ENCODE measurements at regions not wholly inside any gene's neighbourhood (a gene's known extent, or its start where the extent isn't known, plus 50 kb on each side); places are given as distances from the start of the nearest gene placed in this dataset.

- Histone ChIP-seq H3K4me2 (ENCODE audit: low read length) (no peak overlapping the region), H3K4me3 (ENCODE audit: insufficient read depth, low read depth, low read length) (no peak overlapping the region), H3K36me3 (ENCODE audit: insufficient read depth, low read length) (no peaks in the 10 kb centered on the region), H3K9me3 (ENCODE audit: insufficient read depth, low read depth, low read length) (peaks cover 3% of the 10 kb centered on the region), H3K9ac (ENCODE audit: low read length) (no peak overlapping the region), H3K27ac (ENCODE audit: low read depth, low read length) (no peak overlapping the region), H3K4me1 (ENCODE audit: insufficient read depth, low read length) (no peaks in the 10 kb centered on the region), H3K79me2 (ENCODE audit: insufficient read depth, low read length) (no peaks in the 10 kb centered on the region), H2AFZ (ENCODE audit: low read depth, low read length) (no peak overlapping the region), H4K20me1 (ENCODE audit: insufficient read depth, low read length) (no peaks in the 10 kb centered on the region), H3K27me3 (ENCODE audit: insufficient read depth, low read length) (no peaks in the 10 kb centered on the region)
- no peaks in the 10 kb centered on the region for H3K36me3 Mint-ChIP-seq (ENCODE audit: low read depth, unreplicated experiment)
- FAIRE-seq: no peak
- peaks cover 7% of the 10 kb centered on the region for H3K9me3 Mint-ChIP-seq (ENCODE audit: unreplicated experiment)
- H3K27ac Mint-ChIP-seq (ENCODE audit: unreplicated experiment): no peak overlapping the region
- H3K4me1 Mint-ChIP-seq (ENCODE audit: low read depth, unreplicated experiment): no peaks in the 10 kb centered on the region
- no peak for DNase-seq (ENCODE audit: low read depth)
- H3K27me3 Mint-ChIP-seq (ENCODE audit: low read depth, unreplicated experiment): peaks cover 33% of the 10 kb centered on the region
- no peak overlapping the region for H3K4me3 Mint-ChIP-seq (ENCODE audit: unreplicated experiment)
- TF ChIP-seq EZH2 (IDR thresholded peaks at IDR 0.05; ENCODE audit: insufficient read depth, low read length): no peak
- no peak for TF ChIP-seq CTCF (IDR thresholded peaks at IDR 0.05; ENCODE audit: insufficient read depth, low read depth, low read length)
Measured at GRCh38 chr2:240284503-240285259, 144.2 kb upstream of the OTOS start.

GRCh38 chr2:240285725-240286124 lies 145.3 kb upstream of the OTOS start:
- Mint-ChIP-seq H3K27ac (ENCODE audit: unreplicated experiment) (no peak overlapping the region), H3K4me3 (ENCODE audit: unreplicated experiment) (no peak overlapping the region), H3K9me3 (ENCODE audit: unreplicated experiment) (peaks cover 5% of the 10 kb centered on the region), H3K4me1 (ENCODE audit: low read depth, unreplicated experiment) (no peaks in the 10 kb centered on the region), H3K27me3 (ENCODE audit: low read depth, unreplicated experiment) (peaks cover 35% of the 10 kb centered on the region), H3K36me3 (ENCODE audit: low read depth, unreplicated experiment) (no peaks in the 10 kb centered on the region)
- no peak overlapping the region for H3K9ac ChIP-seq (ENCODE audit: low read length)
- no peaks in the 10 kb centered on the region for H3K4me1 ChIP-seq (ENCODE audit: insufficient read depth, low read length)
- no peak overlapping the region for H3K27ac ChIP-seq (ENCODE audit: low read depth, low read length)
- H3K27me3 ChIP-seq (ENCODE audit: insufficient read depth, low read length): no peaks in the 10 kb centered on the region
- H2AFZ ChIP-seq (ENCODE audit: low read depth, low read length): no peak overlapping the region
- H3K9me3 ChIP-seq (ENCODE audit: insufficient read depth, low read depth, low read length): peaks cover 3% of the 10 kb centered on the region
- no peak overlapping the region for H3K4me2 ChIP-seq (ENCODE audit: low read length)
- H4K20me1 ChIP-seq (ENCODE audit: insufficient read depth, low read length): no peaks in the 10 kb centered on the region
- H3K79me2 ChIP-seq (ENCODE audit: insufficient read depth, low read length): no peaks in the 10 kb centered on the region
- H3K36me3 ChIP-seq (ENCODE audit: insufficient read depth, low read length): no peaks in the 10 kb centered on the region
- FAIRE-seq: no peak
- TF ChIP-seq EZH2 (IDR thresholded peaks at IDR 0.05; ENCODE audit: insufficient read depth, low read length) (no peak), CTCF (IDR thresholded peaks at IDR 0.05; ENCODE audit: insufficient read depth, low read depth, low read length) (no peak)
- DNase-seq (ENCODE audit: low read depth): no peak
- no peak overlapping the region for H3K4me3 ChIP-seq (ENCODE audit: insufficient read depth, low read depth, low read length)

GRCh38 chr2:240286596-240286995 lies 146.1 kb upstream of the OTOS start:
- H3K4me3 Mint-ChIP-seq (ENCODE audit: unreplicated experiment): no peak overlapping the region
- Histone ChIP-seq H3K4me2 (ENCODE audit: low read length) (no peak overlapping the region), H3K27me3 (ENCODE audit: insufficient read depth, low read length) (no peaks in the 10 kb centered on the region), H3K36me3 (ENCODE audit: insufficient read depth, low read length) (no peaks in the 10 kb centered on the region), H4K20me1 (ENCODE audit: insufficient read depth, low read length) (no peaks in the 10 kb centered on the region), H3K9me3 (ENCODE audit: insufficient read depth, low read depth, low read length) (peaks cover 3% of the 10 kb centered on the region), H3K27ac (ENCODE audit: low read depth, low read length) (no peak overlapping the region), H3K4me1 (ENCODE audit: insufficient read depth, low read length) (no peaks in the 10 kb centered on the region), H3K9ac (ENCODE audit: low read length) (no peak overlapping the region), H3K79me2 (ENCODE audit: insufficient read depth, low read length) (no peaks in the 10 kb centered on the region), H3K4me3 (ENCODE audit: insufficient read depth, low read depth, low read length) (no peak overlapping the region), H2AFZ (ENCODE audit: low read depth, low read length) (no peak overlapping the region)
- TF ChIP-seq CTCF (IDR thresholded peaks at IDR 0.05; ENCODE audit: insufficient read depth, low read depth, low read length) (no peak), EZH2 (IDR thresholded peaks at IDR 0.05; ENCODE audit: insufficient read depth, low read length) (no peak)
- DNase-seq (ENCODE audit: low read depth) (no peak), FAIRE-seq (no peak)
- no peaks in the 10 kb centered on the region for H3K36me3 Mint-ChIP-seq (ENCODE audit: low read depth, unreplicated experiment)
- H3K4me1 Mint-ChIP-seq (ENCODE audit: low read depth, unreplicated experiment): no peaks in the 10 kb centered on the region
- no peaks in the 10 kb centered on the region for H3K9me3 Mint-ChIP-seq (ENCODE audit: unreplicated experiment)
- H3K27ac Mint-ChIP-seq (ENCODE audit: unreplicated experiment): no peak overlapping the region
- H3K27me3 Mint-ChIP-seq (ENCODE audit: low read depth, unreplicated experiment): peaks cover 42% of the 10 kb centered on the region

Data from astrocyte (in vitro differentiated cells and primary cell).